ENCODE measurements at regions not wholly inside any gene's neighbourhood (a gene's known extent, or its start where the extent isn't known, plus 50 kb on each side); places are given as distances from the start of the nearest gene placed in this dataset.

GRCh38 chr4:167779280-167779679 is 313.1 kb upstream of the ANXA10 start:
- no peak overlapping the region for H3K27ac ChIP-seq
- no peak overlapping the region; the same call in 1 of the 2 replicates for H3K4me3 ChIP-seq
- H3K9me3 ChIP-seq (ENCODE audit: low read depth, low read length), result no peaks in the 10 kb centered on the region
- TF ChIP-seq EZH2 (IDR thresholded peaks at IDR 0.05) (no peak), POLR2AphosphoS5 (IDR thresholded peaks at IDR 0.05; ENCODE audit: borderline replicate concordance, low read depth, low read length) (no peak), FOXP2 (optimal IDR thresholded peaks at IDR 0.05; ENCODE audit: control extremely low read depth, extremely low read length, insufficient read depth) (no peak)
- no peak for DNase-seq (ENCODE audit: low read depth, low spot score)
- H3K36me3 ChIP-seq (ENCODE audit: insufficient read depth, low read length), result no peaks in the 10 kb centered on the region
- no peak overlapping the region for H3K9ac ChIP-seq (ENCODE audit: insufficient read length)

GRCh38 chr4:167779864-167780263 is 312.5 kb upstream of the ANXA10 start:
- Histone ChIP-seq H3K9ac (ENCODE audit: insufficient read length) (no peak overlapping the region), H3K9me3 (ENCODE audit: low read depth, low read length) (no peaks in the 10 kb centered on the region), H3K36me3 (ENCODE audit: insufficient read depth, low read length) (no peaks in the 10 kb centered on the region), H3K4me3 (peak overlapping the region; percentile 28), H3K27ac (no peak overlapping the region)
- TF ChIP-seq EZH2 (IDR thresholded peaks at IDR 0.05), result no peak
- no peak for TF ChIP-seq POLR2AphosphoS5 (IDR thresholded peaks at IDR 0.05; ENCODE audit: borderline replicate concordance, low read depth, low read length)
- no peak for TF ChIP-seq FOXP2 (optimal IDR thresholded peaks at IDR 0.05; ENCODE audit: control extremely low read depth, extremely low read length, insufficient read depth)
- no peak for DNase-seq (ENCODE audit: low read depth, low spot score)

- no peak overlapping the region for H3K27ac ChIP-seq
- no peak for DNase-seq (ENCODE audit: low read depth, low spot score)
Observed at GRCh38 chr4:167784826-167785225, 307.5 kb upstream of the ANXA10 start.

GRCh38 chr4:167785523-167785922 is 306.8 kb upstream of the ANXA10 start:
- DNase-seq (ENCODE audit: low read depth, low spot score), result no peak
- Histone ChIP-seq H3K9ac (ENCODE audit: insufficient read length) (no peak overlapping the region), H3K9me3 (ENCODE audit: low read depth, low read length) (no peaks in the 10 kb centered on the region), H3K4me3 (no peak overlapping the region), H3K36me3 (ENCODE audit: insufficient read depth, low read length) (no peaks in the 10 kb centered on the region), H3K27ac (no peak overlapping the region)
- TF ChIP-seq EZH2 (IDR thresholded peaks at IDR 0.05), result no peak
- TF ChIP-seq FOXP2 (optimal IDR thresholded peaks at IDR 0.05; ENCODE audit: control extremely low read depth, extremely low read length, insufficient read depth), result no peak
- no peak for TF ChIP-seq POLR2AphosphoS5 (IDR thresholded peaks at IDR 0.05; ENCODE audit: borderline replicate concordance, low read depth, low read length)

More at GRCh38 chr4:167784826-167785225, 307.5 kb upstream of the ANXA10 start:
- H3K4me3 ChIP-seq, result no peak overlapping the region
- TF ChIP-seq EZH2 (IDR thresholded peaks at IDR 0.05) (no peak), POLR2AphosphoS5 (IDR thresholded peaks at IDR 0.05; ENCODE audit: borderline replicate concordance, low read depth, low read length) (no peak), FOXP2 (optimal IDR thresholded peaks at IDR 0.05; ENCODE audit: control extremely low read depth, extremely low read length, insufficient read depth) (no peak)
- no peaks in the 10 kb centered on the region for H3K36me3 ChIP-seq (ENCODE audit: insufficient read depth, low read length)
- H3K9me3 ChIP-seq (ENCODE audit: low read depth, low read length), result no peaks in the 10 kb centered on the region
- no peak overlapping the region for H3K9ac ChIP-seq (ENCODE audit: insufficient read length)

- Histone ChIP-seq H3K36me3 (ENCODE audit: insufficient read depth, low read length) (no peaks in the 10 kb centered on the region), H3K27ac (no peak overlapping the region), H3K9me3 (ENCODE audit: low read depth, low read length) (no peaks in the 10 kb centered on the region), H3K9ac (ENCODE audit: insufficient read length) (no peak overlapping the region), H3K4me3 (no peak overlapping the region)
- DNase-seq (ENCODE audit: low read depth, low spot score), result no peak
- TF ChIP-seq EZH2 (IDR thresholded peaks at IDR 0.05), result no peak
- no peak for TF ChIP-seq POLR2AphosphoS5 (IDR thresholded peaks at IDR 0.05; ENCODE audit: borderline replicate concordance, low read depth, low read length)
- TF ChIP-seq FOXP2 (optimal IDR thresholded peaks at IDR 0.05; ENCODE audit: control extremely low read depth, extremely low read length, insufficient read depth), result no peak
Observed at GRCh38 chr4:167786504-167786903, 305.8 kb upstream of the ANXA10 start.

GRCh38 chr4:167787231-167787630 is 305.1 kb upstream of the ANXA10 start:
- H3K4me3 ChIP-seq, result no peak overlapping the region
- no peak overlapping the region for H3K27ac ChIP-seq
- no peak for DNase-seq (ENCODE audit: low read depth, low spot score)
- no peaks in the 10 kb centered on the region for H3K9me3 ChIP-seq (ENCODE audit: low read depth, low read length)
- H3K36me3 ChIP-seq (ENCODE audit: insufficient read depth, low read length), result no peaks in the 10 kb centered on the region
- TF ChIP-seq EZH2 (IDR thresholded peaks at IDR 0.05), result no peak
- no peak for TF ChIP-seq POLR2AphosphoS5 (IDR thresholded peaks at IDR 0.05; ENCODE audit: borderline replicate concordance, low read depth, low read length)
- no peak for TF ChIP-seq FOXP2 (optimal IDR thresholded peaks at IDR 0.05; ENCODE audit: control extremely low read depth, extremely low read length, insufficient read depth)
- H3K9ac ChIP-seq (ENCODE audit: insufficient read length), result no peak overlapping the region

- H3K9ac ChIP-seq (ENCODE audit: insufficient read length), result no peak overlapping the region
- H3K36me3 ChIP-seq (ENCODE audit: insufficient read depth, low read length), result no peaks in the 10 kb centered on the region
- H3K27ac ChIP-seq, result no peak overlapping the region
- DNase-seq (ENCODE audit: low read depth, low spot score), result no peak
- TF ChIP-seq FOXP2 (optimal IDR thresholded peaks at IDR 0.05; ENCODE audit: control extremely low read depth, extremely low read length, insufficient read depth) (no peak), EZH2 (IDR thresholded peaks at IDR 0.05) (no peak), POLR2AphosphoS5 (IDR thresholded peaks at IDR 0.05; ENCODE audit: borderline replicate concordance, low read depth, low read length) (no peak)
- H3K4me3 ChIP-seq, result no peak overlapping the region
- no peaks in the 10 kb centered on the region for H3K9me3 ChIP-seq (ENCODE audit: low read depth, low read length)
Observed at GRCh38 chr4:167802463-167803212, 289.7 kb upstream of the ANXA10 start.

GRCh38 chr4:167811958-167812357 is 280.4 kb upstream of the ANXA10 start:
- no peaks in the 10 kb centered on the region for H3K36me3 ChIP-seq (ENCODE audit: insufficient read depth, low read length)
- no peak overlapping the region for H3K9ac ChIP-seq (ENCODE audit: insufficient read length)
- no peak for TF ChIP-seq EZH2 (IDR thresholded peaks at IDR 0.05)
- no peak for TF ChIP-seq POLR2AphosphoS5 (IDR thresholded peaks at IDR 0.05; ENCODE audit: borderline replicate concordance, low read depth, low read length)
- no peak for TF ChIP-seq FOXP2 (optimal IDR thresholded peaks at IDR 0.05; ENCODE audit: control extremely low read depth, extremely low read length, insufficient read depth)
- H3K27ac ChIP-seq, result no peak overlapping the region
- no peak overlapping the region for H3K4me3 ChIP-seq
- DNase-seq (ENCODE audit: low read depth, low spot score), result no peak
- H3K9me3 ChIP-seq (ENCODE audit: low read depth, low read length), result no peaks in the 10 kb centered on the region
